ENCODE measurements at regions not wholly inside any gene's neighbourhood (a gene's known extent, or its start where the extent isn't known, plus 50 kb on each side); places are given as distances from the start of the nearest gene placed in this dataset.
"Not testable (repeated sequence)": the region's sequence is repeated elsewhere in the genome, so short reads cannot be mapped to it uniquely, and the experiment has no call there.

DNA sequence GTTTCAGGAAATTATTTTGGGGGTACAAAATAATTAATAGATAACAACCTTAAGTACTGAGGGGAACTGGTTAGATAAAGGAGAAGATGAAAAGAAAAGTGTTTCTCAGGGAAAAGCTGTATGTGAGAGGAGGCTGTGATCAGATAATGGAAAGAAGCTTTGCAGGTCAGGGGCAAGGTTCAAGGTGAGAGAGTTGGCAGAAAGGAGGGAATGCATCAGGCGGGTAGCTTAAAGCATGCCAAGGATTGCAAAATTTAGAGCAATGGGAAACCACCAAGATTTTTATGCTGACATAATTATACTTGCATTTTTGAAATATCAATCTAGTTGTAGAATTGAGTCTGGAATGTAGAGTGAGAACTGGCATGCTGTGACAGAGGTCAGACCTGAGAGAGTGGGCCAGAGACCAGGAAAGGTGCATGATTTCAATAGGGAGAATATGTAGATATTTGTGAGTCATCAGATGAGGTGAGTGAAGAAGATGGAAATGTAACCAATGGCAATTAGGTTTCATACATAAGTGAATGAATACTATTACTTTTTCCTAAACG, 508.7 kb downstream of the TRIML1 start:
- TF ChIP-seq TAF1 (IDR thresholded peaks at IDR 0.05; ENCODE audit: borderline replicate concordance, low read depth, low read length): no peak
- DNase-seq (ENCODE audit: insufficient read length): no peak
- no peak for FAIRE-seq

DNA sequence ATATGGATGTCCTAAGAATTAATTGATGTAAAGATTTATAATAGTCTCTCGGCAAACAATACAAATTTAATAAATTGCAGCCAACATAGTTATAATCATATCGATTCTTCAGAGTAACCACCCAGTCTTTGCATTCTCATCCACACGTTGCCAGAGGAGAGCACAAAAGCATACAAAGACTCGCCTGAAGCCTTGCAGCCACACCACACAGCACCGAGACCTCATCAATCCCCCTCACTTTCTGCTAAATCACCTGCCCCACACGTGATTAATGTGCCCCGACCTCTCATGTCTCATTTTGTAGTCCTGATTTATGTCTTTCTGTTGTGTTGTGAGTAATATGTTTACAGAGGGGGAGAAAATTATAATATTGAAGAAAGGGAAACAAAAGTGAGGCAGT, 510.4 kb downstream of the TRIML1 start:
- DNase-seq (ENCODE audit: insufficient read length) (no peak), FAIRE-seq (no peak)
- no peak for TF ChIP-seq POLR2AphosphoS5 (IDR thresholded peaks at IDR 0.05; ENCODE audit: low read depth, low read length)
- TF ChIP-seq POLR2A (IDR thresholded peaks at IDR 0.05; ENCODE audit: low read depth, low read length): no peak
- no peak for TF ChIP-seq TAF1 (IDR thresholded peaks at IDR 0.05; ENCODE audit: borderline replicate concordance, low read depth, low read length)

DNA sequence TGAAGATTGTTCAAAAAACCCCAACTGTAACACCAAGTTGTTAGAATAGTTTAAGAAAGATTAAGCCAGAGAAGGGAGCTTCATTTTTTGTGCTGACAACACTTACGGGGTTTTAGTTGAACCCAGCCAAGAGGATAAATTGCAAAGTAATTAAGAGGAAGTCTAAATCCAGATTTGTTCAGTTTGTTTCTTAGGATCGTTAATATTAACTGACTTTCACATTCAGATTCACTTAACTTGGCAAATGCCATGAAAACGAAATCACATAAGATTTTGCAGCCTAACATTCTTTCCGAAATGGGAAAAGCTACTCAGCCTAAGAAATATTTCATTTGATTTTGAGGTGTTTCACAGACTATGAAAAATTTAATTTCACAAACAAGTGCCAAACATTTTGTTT, 511.3 kb downstream of the TRIML1 start:
- FAIRE-seq (no peak), DNase-seq (ENCODE audit: insufficient read length) (no peak)
- no peak for TF ChIP-seq POLR2A (IDR thresholded peaks at IDR 0.05; ENCODE audit: low read depth, low read length)
- TF ChIP-seq POLR2AphosphoS5 (IDR thresholded peaks at IDR 0.05; ENCODE audit: low read depth, low read length): no peak

DNA sequence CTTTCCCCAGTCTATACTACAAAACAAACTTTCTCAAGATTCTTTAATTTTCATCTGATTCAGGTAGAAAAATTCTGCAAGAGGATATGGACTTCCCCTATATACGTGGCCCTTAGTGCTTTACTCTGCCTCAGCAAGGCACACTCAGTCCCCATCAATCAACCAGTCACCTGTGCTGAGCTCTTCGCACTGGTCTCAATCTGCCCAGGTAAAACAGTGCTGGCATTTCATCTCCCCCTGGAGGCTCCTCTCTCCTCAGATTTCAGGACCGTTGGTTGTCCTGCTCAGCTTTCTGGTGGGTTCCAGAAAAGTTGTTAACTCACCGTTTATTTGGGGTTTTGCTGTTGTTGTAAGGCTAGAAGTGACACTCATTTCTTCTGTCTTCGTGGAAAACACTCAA, 518.1 kb downstream of the TRIML1 start:
- DNase-seq (ENCODE audit: insufficient read length): no peak
- TF ChIP-seq POLR2AphosphoS5 (IDR thresholded peaks at IDR 0.05; ENCODE audit: low read depth, low read length) (no peak), POLR2A (IDR thresholded peaks at IDR 0.05; ENCODE audit: low read depth, low read length) (no peak), TAF1 (IDR thresholded peaks at IDR 0.05; ENCODE audit: borderline replicate concordance, low read depth, low read length) (no peak)
- no peak for FAIRE-seq

DNA sequence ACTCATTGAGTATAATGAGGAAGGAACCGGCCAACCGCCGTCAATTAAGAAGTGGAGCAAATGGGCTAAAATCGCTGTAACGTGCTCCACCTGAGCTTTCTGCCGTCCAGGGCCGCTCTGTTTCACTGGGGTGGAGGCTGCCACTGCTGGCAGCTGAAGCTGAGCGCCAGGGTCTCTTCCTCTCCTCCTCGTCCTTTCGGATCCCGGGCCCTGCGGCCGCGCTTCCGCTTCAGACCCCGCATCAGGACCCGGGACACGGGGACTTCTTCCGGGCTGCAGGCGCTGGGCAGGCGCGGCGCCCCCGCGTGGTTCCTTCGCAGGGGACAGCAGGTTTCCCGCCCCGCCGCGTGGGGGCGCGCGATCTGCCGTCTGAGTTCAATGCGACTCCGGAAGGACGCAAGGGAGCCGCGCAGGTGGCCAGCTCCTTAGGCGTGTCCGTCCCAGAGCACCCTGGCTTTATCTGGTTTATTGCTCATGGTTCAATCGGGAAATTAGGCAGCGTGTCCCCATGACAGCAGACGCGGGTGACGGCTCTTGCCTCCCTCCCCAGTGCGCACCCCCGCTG, 519.8 kb downstream of the TRIML1 start:
- TF ChIP-seq POLR2A (IDR thresholded peaks at IDR 0.05; ENCODE audit: low read depth, low read length): no peak
- TF ChIP-seq POLR2AphosphoS5 (IDR thresholded peaks at IDR 0.05; ENCODE audit: low read depth, low read length): no peak
- DNase-seq (ENCODE audit: insufficient read length): no peak
- no peak for FAIRE-seq

DNA sequence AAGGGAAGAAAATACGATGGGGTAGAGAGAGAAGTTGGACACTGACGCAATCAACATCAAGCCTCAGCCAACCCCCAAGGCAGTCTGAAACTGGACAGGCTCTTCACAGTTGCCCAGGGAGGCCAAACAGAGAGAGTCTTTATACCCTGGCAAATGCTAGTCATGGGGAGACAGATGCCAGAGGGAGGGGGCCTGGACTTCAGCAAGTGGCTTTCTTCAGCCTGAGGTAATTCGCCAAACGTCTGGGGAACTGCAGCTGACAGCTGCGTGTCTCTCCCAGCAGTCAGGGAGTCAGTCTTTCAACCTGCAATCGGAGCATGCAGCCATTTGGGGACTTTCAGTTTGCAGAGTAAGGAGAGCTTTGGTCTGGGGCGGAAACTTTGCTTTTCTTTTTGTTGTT, 521.6 kb downstream of the TRIML1 start:
- no peak for TF ChIP-seq POLR2AphosphoS5 (IDR thresholded peaks at IDR 0.05; ENCODE audit: low read depth, low read length)
- TF ChIP-seq TAF1 (IDR thresholded peaks at IDR 0.05; ENCODE audit: borderline replicate concordance, low read depth, low read length): no peak
- no peak for TF ChIP-seq POLR2A (IDR thresholded peaks at IDR 0.05; ENCODE audit: low read depth, low read length)

DNA sequence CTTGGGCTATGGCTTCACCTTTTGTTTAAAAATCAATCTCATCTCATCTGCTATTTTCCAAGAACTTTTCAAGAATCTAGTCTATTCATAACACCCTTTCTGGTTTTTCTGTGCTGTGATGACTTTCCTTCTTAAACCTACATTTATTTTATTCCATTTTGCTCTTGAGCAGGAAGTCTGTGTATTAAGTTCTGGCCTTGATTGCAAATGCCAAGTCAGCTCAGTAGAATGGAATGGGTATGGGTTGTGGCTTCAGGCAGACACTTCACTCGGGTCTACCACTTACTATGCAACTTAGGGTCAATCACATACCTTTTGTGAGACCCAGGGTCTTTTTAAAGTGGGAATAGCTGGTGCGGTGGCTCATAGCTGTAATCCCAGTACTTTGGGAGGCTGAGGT, 522.3 kb downstream of the TRIML1 start:
- no peak for DNase-seq (ENCODE audit: insufficient read length)
- FAIRE-seq: no peak
- no peak for TF ChIP-seq POLR2A (IDR thresholded peaks at IDR 0.05; ENCODE audit: low read depth, low read length)
- no peak for TF ChIP-seq POLR2AphosphoS5 (IDR thresholded peaks at IDR 0.05; ENCODE audit: low read depth, low read length)
- TF ChIP-seq TAF1 (IDR thresholded peaks at IDR 0.05; ENCODE audit: borderline replicate concordance, low read depth, low read length): no peak

More for the DNA sequence above, 521.6 kb downstream of the TRIML1 start:
- FAIRE-seq (no peak), DNase-seq (ENCODE audit: insufficient read length) (no peak)

DNA sequence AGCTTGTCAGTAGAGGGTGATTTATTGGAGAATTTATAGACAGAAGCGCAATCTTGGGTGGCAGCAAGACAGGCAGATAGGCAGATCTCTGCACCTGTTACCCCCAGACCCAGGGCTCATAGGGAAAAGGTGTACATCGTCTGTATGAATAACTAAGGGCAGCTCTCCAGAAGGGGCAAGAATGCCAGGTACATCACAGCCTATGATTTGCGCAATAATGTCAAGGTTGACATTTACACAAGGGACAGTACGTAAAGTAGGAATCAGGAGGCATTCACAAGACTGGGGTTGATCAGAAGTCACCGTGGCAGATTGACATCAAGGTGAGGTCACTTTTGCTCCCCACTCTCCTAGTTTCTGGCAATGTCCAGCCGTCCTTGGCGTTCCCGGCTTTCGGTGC, 524.1 kb downstream of the TRIML1 start:
- FAIRE-seq: no peak
- no peak for TF ChIP-seq TAF1 (IDR thresholded peaks at IDR 0.05; ENCODE audit: borderline replicate concordance, low read depth, low read length)
- TF ChIP-seq POLR2A (IDR thresholded peaks at IDR 0.05; ENCODE audit: low read depth, low read length): no peak
- TF ChIP-seq POLR2AphosphoS5 (IDR thresholded peaks at IDR 0.05; ENCODE audit: low read depth, low read length): no peak
- DNase-seq (ENCODE audit: insufficient read length): no peak

DNA sequence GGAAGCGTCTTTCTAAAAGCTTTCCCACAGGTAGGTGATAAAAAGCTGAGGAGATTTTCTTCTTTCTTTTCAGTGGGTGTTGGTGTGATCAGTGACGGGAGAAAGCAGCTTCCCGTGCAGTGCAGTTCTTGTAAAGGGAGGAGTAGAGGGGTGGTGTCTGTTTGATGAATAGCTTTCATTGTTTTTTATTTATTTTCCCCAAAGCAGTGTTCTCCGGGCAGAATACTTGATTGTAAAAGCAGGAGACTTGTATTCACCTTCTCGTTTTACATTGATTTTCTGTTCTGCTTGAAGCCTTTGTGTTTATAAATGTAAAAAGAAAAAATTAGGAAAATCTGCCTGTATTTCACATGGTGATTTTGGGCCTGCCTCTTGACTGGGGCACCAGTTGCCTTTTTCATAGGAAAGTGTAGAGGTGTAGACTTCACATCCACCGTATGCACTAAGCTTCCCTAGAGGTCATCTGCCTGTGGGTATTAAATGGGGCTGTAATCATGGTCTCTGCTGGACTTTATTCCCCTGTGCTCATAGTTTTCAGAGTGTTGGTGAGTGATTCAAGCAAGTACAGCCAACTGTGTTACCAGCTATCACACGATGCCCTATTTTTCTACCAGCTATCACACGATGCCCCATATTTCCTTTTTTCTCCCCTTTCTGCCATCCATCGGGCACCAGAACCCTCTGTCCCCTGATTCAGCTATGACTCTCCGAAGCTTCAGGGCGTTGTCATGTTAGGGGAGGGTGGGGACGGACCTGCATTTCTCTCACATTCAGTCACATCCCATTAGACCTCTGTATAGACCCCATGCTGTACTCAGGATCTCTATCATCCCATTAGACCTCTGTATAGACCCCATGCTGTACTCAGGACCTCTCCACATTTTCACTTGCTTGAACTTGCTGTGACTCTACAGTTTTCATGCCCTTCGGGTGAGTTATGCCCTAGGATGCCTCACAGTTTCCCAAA, 526.5 kb downstream of the TRIML1 start:
- no peak for FAIRE-seq
- TF ChIP-seq POLR2AphosphoS5 (IDR thresholded peaks at IDR 0.05; ENCODE audit: low read depth, low read length) (no peak), TAF1 (IDR thresholded peaks at IDR 0.05; ENCODE audit: borderline replicate concordance, low read depth, low read length) (no peak), POLR2A (IDR thresholded peaks at IDR 0.05; ENCODE audit: low read depth, low read length) (no peak)
- DNase-seq (ENCODE audit: insufficient read length): no peak

DNA sequence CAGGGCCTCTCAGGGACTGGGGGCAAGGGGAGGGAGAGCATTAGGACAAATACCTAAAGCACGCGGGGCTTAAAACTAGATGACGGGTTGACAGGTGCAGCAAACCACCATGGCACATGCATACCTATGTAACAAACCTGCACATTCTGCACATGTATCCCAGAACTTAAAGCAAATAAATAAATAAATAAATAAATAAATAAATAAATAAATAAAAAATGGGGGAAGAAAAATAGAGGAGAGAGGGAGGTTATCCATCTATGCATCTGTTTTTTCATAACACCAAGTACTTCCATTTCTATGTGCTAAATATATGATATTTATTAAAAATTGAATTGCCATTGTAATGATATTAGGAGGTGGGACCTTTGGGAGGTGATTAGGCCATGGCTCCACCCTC, 539.5 kb downstream of the TRIML1 start:
- not testable (repeated sequence) for FAIRE-seq; DNase-seq (ENCODE audit: insufficient read length)

DNA sequence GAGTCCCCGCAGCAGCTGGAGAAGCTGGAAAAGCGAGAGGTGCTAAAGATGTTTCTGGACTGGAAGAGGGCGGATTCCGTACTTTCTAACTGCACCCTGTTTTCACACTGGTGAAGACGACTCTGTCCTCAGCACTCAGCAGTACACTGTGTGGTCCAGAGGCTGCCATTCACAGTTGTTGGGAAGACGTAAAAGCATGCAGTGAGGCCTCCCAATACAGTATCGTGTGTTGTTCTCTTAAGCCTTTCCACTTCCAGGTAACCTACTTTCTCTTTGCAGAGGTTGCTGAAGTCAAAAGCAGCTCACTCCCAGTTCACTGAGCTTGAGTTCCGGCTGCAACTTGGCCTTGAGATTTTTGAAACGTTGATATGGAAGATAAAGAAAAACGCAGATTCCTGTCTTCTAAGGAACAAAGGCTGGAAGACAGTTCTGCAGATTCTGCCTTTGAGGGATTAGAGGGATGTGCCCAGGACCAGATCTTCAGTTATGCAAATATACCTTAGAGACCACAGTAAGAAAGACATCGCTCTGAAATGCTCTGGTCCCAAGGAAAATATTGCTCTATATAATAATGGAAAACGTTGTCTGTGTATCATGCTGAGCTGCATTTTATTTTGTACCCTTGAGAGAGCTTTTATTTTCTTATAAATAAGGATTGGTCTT, 540.9 kb downstream of the TRIML1 start:
- no peak for TF ChIP-seq POLR2AphosphoS5 (IDR thresholded peaks at IDR 0.05; ENCODE audit: low read depth, low read length)
- no peak for TF ChIP-seq TAF1 (IDR thresholded peaks at IDR 0.05; ENCODE audit: borderline replicate concordance, low read depth, low read length)
- DNase-seq (ENCODE audit: insufficient read length): no peak
- no peak for FAIRE-seq

DNA sequence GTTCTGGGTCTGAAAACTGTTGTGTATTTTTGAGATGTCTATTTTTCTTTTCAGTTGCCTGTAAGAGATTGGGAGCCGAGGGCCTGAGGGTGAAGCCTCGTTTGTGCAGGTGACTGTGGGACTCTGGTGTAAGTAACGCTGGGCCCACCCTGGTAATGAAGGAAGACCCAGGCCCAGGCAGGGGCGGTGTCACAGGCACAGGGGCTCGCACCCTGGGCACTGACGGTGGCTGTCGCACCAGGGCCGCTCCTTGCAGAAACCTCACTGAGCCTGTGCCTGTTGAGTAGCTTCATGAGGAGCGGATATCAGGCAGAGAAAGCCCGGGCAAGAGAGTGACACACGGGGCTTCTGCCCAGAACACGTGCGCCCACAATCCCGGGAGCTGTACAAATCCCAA, 541.4 kb downstream of the TRIML1 start:
- no peak for DNase-seq (ENCODE audit: insufficient read length)
- no peak for FAIRE-seq
- TF ChIP-seq TAF1 (IDR thresholded peaks at IDR 0.05; ENCODE audit: borderline replicate concordance, low read depth, low read length) (no peak), POLR2A (IDR thresholded peaks at IDR 0.05; ENCODE audit: low read depth, low read length) (no peak), POLR2AphosphoS5 (IDR thresholded peaks at IDR 0.05; ENCODE audit: low read depth, low read length) (no peak)

All from GM12892 (cell line).